GM06990 (cell line): ENCODE measurements at regions not wholly inside any gene's neighbourhood (a gene's known extent, or its start where the extent isn't known, plus 50 kb on each side); places are given as distances from the start of the nearest gene placed in this dataset.

Source experiments
- DNase-seq: peaks from one replicate; pipeline ENCODE4 v3.0.0-alpha.2; 2011; ENCODE audit not compliant: insufficient read length; ENCODE audit errors: extremely low read depth
- H3K27me3 ChIP-seq: replicated peaks from 2 replicates; pipeline ENCODE4 v1.6.0; 2011; ENCODE audit warnings: low read length; ENCODE audit not compliant: control insufficient read depth, insufficient read depth
- H3K36me3 ChIP-seq: 2 replicates; pipeline ENCODE4 v1.5.1; 2011; ENCODE audit warnings: low read length; ENCODE audit not compliant: control insufficient read depth, insufficient read depth
- H3K4me3 ChIP-seq: replicated peaks from 2 replicates; pipeline ENCODE4 v1.5.1; 2011; ENCODE audit warnings: low read depth, mild to moderate bottlenecking, control low read depth, low read length
- TF ChIP-seq, protein P1 (sequence below): IDR thresholded peaks from 2 replicates; pipeline ENCODE4 v1.5.1; 2011; ENCODE audit warnings: low read length, control low read depth, mild to moderate bottlenecking, inconsistent platforms; ENCODE audit not compliant: insufficient read depth, poor library complexity, severe bottlenecking

DNA sequence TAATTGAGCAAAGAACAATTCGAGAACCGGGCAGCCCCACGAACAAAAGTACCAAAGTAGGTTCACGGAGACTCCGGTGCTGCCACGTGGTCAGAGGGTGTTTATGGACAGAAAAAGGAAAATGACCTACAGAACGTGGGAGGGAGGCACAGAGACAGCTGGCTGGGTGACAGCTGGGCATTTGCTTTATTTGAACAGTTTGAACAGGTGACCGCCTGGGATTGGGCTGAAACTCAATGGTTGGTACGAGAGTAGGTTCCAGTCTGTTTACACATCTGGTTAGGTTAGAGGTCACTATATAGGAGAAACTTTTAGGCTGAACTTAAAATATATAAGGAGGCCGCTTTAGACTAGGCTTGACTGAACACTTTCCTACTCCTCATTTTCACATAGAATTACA, 50.6 kb upstream of the CELF2 start:
- DNase-seq, result no peak
- Histone ChIP-seq H3K27me3 (no peaks in the 10 kb centered on the region), H3K4me3 (no peak overlapping the region)

DNA sequence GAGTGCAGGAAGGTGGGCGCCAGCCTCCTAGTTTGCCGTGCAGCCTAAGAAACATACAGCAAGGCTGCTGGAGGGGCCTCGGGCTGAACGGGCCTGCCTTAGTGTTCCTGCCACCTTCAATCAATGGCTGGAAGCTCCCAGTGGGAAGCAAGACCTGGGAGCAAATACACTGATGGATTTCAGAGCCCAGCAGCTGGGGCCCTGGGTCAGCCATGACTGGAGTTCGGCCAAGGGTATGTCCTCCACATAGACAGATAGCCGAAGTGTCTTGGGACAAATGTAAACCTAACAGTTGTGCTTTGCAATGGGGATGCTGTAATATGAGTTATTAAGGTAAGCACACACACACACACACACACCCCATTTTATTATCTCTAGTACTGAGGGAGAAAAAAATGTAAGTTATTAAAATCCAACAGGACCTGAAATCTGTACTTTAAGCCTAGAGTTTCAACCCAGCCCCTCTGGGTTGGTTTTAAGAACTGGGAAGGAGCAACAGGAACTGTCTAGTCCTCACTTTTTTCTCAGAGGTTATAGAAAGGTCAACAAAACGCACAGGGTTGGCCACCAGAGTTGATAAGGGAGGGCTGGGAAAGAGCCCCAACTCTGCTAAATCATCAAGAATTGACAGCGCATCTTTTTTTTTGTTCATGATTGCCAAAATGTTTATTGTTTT, 50.0 kb upstream of the CELF2 start:
- DNase-seq, result no peak
- Histone ChIP-seq H3K27me3 (no peaks in the 10 kb centered on the region), H3K4me3 (no peak overlapping the region), H3K36me3 (no peaks in the 10 kb centered on the region)
- TF ChIP-seq, protein P1, sequence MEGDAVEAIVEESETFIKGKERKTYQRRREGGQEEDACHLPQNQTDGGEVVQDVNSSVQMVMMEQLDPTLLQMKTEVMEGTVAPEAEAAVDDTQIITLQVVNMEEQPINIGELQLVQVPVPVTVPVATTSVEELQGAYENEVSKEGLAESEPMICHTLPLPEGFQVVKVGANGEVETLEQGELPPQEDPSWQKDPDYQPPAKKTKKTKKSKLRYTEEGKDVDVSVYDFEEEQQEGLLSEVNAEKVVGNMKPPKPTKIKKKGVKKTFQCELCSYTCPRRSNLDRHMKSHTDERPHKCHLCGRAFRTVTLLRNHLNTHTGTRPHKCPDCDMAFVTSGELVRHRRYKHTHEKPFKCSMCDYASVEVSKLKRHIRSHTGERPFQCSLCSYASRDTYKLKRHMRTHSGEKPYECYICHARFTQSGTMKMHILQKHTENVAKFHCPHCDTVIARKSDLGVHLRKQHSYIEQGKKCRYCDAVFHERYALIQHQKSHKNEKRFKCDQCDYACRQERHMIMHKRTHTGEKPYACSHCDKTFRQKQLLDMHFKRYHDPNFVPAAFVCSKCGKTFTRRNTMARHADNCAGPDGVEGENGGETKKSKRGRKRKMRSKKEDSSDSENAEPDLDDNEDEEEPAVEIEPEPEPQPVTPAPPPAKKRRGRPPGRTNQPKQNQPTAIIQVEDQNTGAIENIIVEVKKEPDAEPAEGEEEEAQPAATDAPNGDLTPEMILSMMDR, result no peak

More for the DNA sequence above, 50.6 kb upstream of the CELF2 start:
- TF ChIP-seq, protein P1, result no peak
- no peaks in the 10 kb centered on the region for H3K36me3 ChIP-seq
